ACC112 (cell line): ENCODE measurements at regions not wholly inside any gene's neighbourhood (a gene's known extent, or its start where the extent isn't known, plus 50 kb on each side); places are given as distances from the start of the nearest gene placed in this dataset.

Experiments used
- H2AFZ ChIP-seq: fragments of 200-600 bp; sonication (generic); one replicate; pipeline ENCODE4 v1.6.0; 2017; ENCODE audit warnings: antibody characterized with exemption, low read length; ENCODE audit not compliant: unreplicated experiment
- H3K27ac ChIP-seq: fragments of 200-600 bp; sonication (generic); 2 replicates; pipeline ENCODE4 v1.5.1; 2014; ENCODE audit warnings: low read depth, mild to moderate bottlenecking, antibody characterized with exemption, low read length, moderate library complexity
- H3K27me3 ChIP-seq: fragments of 200-600 bp; sonication (generic); 2 replicates; pipeline ENCODE4 v1.6.1; 2014; ENCODE audit warnings: mild to moderate bottlenecking, antibody characterized with exemption, low read length, moderate library complexity, mixed read lengths; ENCODE audit not compliant: insufficient read depth
- H3K36me3 ChIP-seq: fragments of 200-600 bp; sonication (generic); 2 replicates; pipeline ENCODE4 v1.6.1; 2016; ENCODE audit warnings: mild to moderate bottlenecking, antibody characterized with exemption, low read length, moderate library complexity, mixed read lengths; ENCODE audit not compliant: insufficient read depth
- H3K4me1 ChIP-seq: fragments of 200-600 bp; sonication (generic); one replicate; pipeline ENCODE4 v1.6.1; 2016; ENCODE audit warnings: low read length, mixed read lengths; ENCODE audit not compliant: insufficient read depth, unreplicated experiment, control insufficient read depth
- H3K4me3 ChIP-seq: fragments of 200-600 bp; sonication (generic); 2 replicates; pipeline ENCODE4 v1.5.1; 2014; ENCODE audit warnings: mild to moderate bottlenecking, low read depth, low read length
- H3K79me2 ChIP-seq: fragments of 200-600 bp; sonication (generic); one replicate; pipeline ENCODE4 v1.6.0; 2016; ENCODE audit warnings: low read length; ENCODE audit not compliant: control insufficient read depth, unreplicated experiment, insufficient read depth

DNA sequence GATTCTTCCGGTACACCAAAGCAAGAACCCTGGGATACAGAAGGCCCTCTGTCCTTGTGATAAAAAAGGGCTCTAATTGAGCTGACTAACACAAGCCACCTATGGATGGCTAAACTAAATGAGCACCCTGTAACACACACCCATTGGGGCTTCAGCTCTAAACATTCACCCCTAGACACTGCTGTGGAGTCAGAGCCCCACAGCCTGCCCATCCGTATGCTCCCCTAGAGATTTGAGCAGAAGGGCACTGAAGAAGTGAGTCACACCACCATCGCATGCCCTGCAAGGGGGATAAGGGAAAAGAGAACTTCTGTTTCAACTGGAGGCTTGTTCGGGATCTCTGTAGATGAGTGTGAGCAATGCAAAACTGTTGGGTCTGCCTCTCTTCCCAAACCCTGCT is 545.2 kb downstream of the KCTD8 start:
- Histone ChIP-seq H3K4me1 (no peaks in the 10 kb centered on the region), H3K79me2 (no peaks in the 10 kb centered on the region), H3K4me3 (no peak overlapping the region)

DNA sequence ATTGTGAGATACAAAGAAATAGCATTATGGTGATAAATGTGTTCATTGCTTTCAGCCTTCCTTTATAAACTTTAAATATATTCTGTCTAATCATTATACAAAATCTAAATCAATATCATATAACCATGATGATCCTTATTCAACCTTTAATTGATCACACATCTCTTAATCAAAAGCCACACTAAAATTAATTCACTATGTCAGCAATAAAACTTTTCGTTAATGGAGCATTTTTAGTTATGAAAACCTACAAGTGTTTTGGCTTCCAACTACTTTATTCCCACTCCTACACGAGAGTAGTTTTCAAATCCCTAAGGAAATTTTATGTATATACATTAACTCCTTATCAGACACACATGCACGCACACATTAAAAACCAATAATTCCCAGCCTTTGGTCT is 530.2 kb downstream of the KCTD8 start:
- H3K27me3 ChIP-seq = no peaks in the 10 kb centered on the region
- no peaks in the 10 kb centered on the region for H3K79me2 ChIP-seq
- H3K27ac ChIP-seq = no peak overlapping the region
- no peak overlapping the region for H2AFZ ChIP-seq
- no peaks in the 10 kb centered on the region for H3K4me1 ChIP-seq
- H3K36me3 ChIP-seq = no peaks in the 10 kb centered on the region
- no peak overlapping the region for H3K4me3 ChIP-seq

More for the DNA sequence above, 545.2 kb downstream of the KCTD8 start:
- Histone ChIP-seq H3K36me3 (no peaks in the 10 kb centered on the region), H3K27me3 (no peaks in the 10 kb centered on the region), H3K27ac (no peak overlapping the region), H2AFZ (no peak overlapping the region)

DNA sequence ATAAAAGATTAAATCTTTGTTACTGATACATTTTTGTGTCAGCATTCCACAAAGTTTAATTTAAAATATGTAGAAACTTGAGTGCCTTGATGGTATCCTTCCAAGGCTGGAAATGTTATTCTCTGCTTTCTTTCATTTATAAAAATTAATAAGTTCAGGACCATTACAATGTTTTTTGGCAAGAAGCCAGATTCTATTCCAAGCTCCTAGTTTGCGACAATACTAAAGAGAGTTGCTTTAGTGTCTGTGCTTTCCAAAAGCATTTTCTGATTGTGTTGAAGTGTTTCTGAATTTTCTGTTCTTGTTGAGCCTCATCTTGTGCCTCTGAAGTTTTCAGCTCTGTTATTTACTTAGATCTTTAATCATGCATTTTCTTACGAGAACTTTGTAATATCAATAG is 516.2 kb downstream of the KCTD8 start:
- no peaks in the 10 kb centered on the region for H3K4me1 ChIP-seq
- H3K4me3 ChIP-seq = no peak overlapping the region
- no peaks in the 10 kb centered on the region for H3K36me3 ChIP-seq
- no peaks in the 10 kb centered on the region for H3K27me3 ChIP-seq
- H3K27ac ChIP-seq = no peak overlapping the region
- H3K79me2 ChIP-seq = no peaks in the 10 kb centered on the region
- no peak overlapping the region for H2AFZ ChIP-seq

DNA sequence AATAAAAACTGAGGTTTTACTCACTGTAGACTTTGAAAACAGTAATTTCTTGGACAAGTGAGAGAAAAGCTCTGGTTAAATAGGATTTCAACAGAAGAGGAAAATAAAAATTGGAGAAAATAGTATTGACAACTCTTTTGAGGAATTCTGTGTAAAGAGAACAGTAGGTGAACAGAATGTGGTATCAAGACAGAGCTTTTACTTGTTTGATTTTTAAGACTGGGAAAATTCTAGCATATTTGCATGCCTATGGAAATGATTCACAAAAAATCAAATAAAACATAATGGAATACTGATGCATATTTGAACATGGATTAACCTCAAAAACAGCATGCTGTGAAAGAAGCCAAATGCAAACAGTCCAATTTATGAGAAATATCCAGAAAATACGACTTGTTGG is 504.6 kb downstream of the KCTD8 start:
- Histone ChIP-seq H3K27me3 (no peaks in the 10 kb centered on the region), H2AFZ (no peak overlapping the region), H3K4me1 (no peaks in the 10 kb centered on the region), H3K4me3 (no peak overlapping the region), H3K79me2 (no peaks in the 10 kb centered on the region), H3K27ac (no peak overlapping the region), H3K36me3 (no peaks in the 10 kb centered on the region)

DNA sequence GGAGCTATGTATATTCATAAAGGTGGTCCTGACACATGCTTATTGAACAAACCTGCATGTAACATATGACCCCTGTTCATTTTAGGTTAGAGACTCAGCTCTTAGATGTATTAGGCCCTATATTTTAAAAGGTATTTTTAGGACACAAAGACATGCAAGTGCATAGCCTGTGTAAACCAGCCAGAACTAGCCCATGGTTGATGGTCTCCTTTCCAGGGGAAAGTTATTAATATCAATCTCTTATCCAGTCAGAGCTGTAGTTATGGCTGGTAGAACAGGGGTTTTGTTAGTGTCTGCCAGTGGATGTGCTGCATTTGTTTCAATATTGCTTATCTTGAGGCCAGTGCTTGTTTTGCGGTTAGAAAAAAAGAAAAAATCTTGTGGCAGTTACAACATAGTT is 488.6 kb downstream of the KCTD8 start:
- Histone ChIP-seq H3K4me1 (no peaks in the 10 kb centered on the region), H3K79me2 (no peaks in the 10 kb centered on the region), H2AFZ (no peak overlapping the region), H3K27ac (no peak overlapping the region), H3K27me3 (no peaks in the 10 kb centered on the region), H3K4me3 (no peak overlapping the region), H3K36me3 (no peaks in the 10 kb centered on the region)

DNA sequence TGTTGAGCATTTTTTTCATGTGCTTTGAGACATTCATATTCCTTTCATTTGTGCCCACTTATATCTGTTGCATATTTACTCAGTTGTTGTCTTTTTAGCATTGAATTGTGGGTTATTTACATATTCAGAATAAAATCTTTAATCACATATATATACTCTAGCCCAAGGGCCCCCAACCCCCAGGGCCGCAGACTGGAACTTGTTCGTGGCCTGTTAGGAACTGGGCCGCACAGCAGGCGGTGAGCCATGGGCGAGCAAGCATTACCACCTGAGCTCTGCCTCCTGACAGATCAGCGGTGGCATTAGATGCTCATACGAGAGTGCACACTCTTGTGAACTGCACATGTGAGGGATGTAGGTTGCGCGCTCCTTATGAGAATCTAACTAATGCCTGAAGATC is 480.6 kb downstream of the KCTD8 start:
- H2AFZ ChIP-seq = no peak overlapping the region
- no peaks in the 10 kb centered on the region for H3K36me3 ChIP-seq
- H3K79me2 ChIP-seq = no peaks in the 10 kb centered on the region
- H3K27me3 ChIP-seq = no peaks in the 10 kb centered on the region
- H3K4me3 ChIP-seq = no peak overlapping the region
- no peaks in the 10 kb centered on the region for H3K4me1 ChIP-seq
- no peak overlapping the region for H3K27ac ChIP-seq

DNA sequence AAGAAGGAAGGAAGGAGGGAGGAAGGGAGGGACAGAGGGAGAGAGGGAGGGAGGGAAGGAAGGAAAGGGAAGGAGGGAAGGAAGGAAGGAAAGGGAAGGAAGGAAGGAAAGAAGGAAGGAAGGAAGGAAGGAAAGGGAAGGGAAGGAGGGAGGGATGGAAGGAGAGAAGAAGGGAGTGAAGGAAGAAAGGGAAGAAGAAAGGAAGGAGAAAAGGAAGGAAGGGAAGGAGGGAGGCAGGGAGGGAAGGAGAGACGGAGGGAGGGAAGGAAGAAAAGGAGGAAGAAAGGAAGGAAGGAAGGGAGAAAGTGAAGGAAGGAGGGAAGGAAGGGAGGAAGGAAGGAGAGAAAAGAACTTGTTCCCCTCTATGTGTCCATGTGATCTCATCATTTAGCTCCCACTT is 465.0 kb downstream of the KCTD8 start:
- H3K36me3 ChIP-seq = no peaks in the 10 kb centered on the region
- no peak overlapping the region for H2AFZ ChIP-seq
- no peaks in the 10 kb centered on the region for H3K27me3 ChIP-seq
- no peak overlapping the region for H3K4me3 ChIP-seq
- no peak overlapping the region for H3K27ac ChIP-seq
- no peaks in the 10 kb centered on the region for H3K79me2 ChIP-seq
- no peaks in the 10 kb centered on the region for H3K4me1 ChIP-seq

DNA sequence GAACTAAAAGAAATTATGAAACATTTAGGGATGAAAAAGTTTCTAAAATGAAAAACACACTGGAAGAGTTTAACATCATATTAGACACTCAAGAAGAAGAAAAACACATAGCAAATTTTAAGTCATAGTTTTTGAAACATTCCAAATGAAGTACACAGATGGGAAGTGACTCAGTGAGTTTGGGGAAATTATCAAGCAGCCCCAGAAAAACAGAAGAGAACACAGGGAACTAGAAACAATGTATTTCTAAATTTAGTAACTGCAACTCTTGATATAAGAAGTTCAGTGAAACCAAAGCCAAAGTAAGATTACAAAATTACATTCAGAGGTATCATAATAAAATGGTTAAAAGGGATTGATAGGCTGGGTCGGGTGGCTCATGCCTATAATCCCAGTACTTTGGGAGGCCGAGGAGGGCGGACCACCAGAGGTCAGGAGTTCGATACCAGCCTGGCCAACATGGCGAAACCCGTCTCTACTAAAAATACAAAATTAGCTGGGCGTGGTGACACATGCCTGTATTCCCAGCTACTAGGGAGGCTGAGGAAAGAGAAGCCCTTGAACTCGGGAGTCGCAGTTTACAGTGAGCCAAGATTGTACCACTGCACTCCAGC is 461.2 kb downstream of the KCTD8 start:
- H3K27me3 ChIP-seq = no peaks in the 10 kb centered on the region
- H3K4me3 ChIP-seq = no peak overlapping the region
- no peaks in the 10 kb centered on the region for H3K4me1 ChIP-seq
- no peak overlapping the region for H2AFZ ChIP-seq
- no peaks in the 10 kb centered on the region for H3K79me2 ChIP-seq
- H3K36me3 ChIP-seq = no peaks in the 10 kb centered on the region
- H3K27ac ChIP-seq = no peak overlapping the region

DNA sequence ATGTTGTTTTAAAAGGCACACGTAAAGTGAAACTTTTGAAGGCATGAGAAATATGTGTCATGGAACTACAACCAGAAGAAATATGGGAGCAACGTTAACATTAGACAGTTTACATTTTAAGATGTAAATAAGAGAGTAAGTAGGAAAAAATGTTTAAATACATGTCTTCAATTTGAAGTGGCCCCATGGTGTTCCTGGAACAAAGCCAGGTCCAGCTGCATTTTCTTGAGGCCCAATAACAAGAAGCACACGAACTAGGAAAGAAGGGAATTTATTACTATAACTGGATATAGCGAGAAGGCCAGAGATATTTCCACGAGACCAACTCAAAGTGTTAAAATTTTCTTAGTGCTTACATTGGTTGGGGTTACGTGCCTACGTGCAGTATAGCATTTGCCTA is 458.1 kb downstream of the KCTD8 start:
- H3K4me3 ChIP-seq = no peak overlapping the region
- H3K79me2 ChIP-seq = no peaks in the 10 kb centered on the region
- no peaks in the 10 kb centered on the region for H3K4me1 ChIP-seq
- no peak overlapping the region for H2AFZ ChIP-seq
- no peaks in the 10 kb centered on the region for H3K27me3 ChIP-seq
- no peaks in the 10 kb centered on the region for H3K36me3 ChIP-seq
- no peak overlapping the region for H3K27ac ChIP-seq

DNA sequence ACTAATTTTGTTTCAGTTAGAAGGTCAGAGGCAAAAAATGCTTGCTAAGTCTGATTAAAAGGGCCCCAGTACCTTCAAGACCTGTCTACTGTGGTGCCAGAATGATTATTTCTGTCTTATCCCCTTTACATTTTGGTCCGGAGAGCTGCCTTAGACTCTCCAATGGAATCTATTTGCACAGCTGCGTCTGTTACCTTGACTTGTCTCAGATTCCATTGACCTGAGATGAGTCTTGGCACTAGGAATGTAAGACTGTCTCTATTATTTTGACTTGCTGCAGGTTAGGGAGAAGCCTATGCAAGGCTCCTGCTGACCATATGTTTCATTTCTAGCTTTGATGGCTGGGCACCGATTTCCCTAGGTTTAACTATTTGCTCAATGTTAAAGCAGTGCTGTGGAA is 457.6 kb downstream of the KCTD8 start:
- H3K27ac ChIP-seq = no peak overlapping the region
- no peak overlapping the region for H2AFZ ChIP-seq
- no peaks in the 10 kb centered on the region for H3K4me1 ChIP-seq
- H3K79me2 ChIP-seq = no peaks in the 10 kb centered on the region
- no peaks in the 10 kb centered on the region for H3K36me3 ChIP-seq
- no peaks in the 10 kb centered on the region for H3K27me3 ChIP-seq
- H3K4me3 ChIP-seq = no peak overlapping the region

DNA sequence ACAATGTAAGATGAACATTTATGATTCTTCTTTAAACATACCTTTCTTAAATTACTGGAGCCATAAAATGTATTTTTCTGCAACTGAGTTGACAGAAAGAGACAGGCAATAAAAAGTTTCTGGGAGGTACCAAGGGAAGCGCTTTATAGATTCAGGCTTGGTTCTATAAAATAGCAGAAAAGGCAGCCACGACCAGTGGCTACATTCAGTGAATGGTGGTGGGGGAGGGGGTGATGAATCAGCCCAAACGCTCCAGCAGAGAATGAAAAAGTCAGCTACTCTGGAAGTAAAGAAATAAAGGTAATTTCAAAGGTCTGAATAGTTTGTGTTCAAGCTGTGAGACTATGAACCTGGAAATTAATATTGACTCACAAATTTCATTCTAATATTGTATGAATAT is 456.1 kb downstream of the KCTD8 start:
- H3K36me3 ChIP-seq = no peaks in the 10 kb centered on the region
- H3K79me2 ChIP-seq = no peaks in the 10 kb centered on the region
- H2AFZ ChIP-seq = no peak overlapping the region
- no peaks in the 10 kb centered on the region for H3K27me3 ChIP-seq
- H3K27ac ChIP-seq = no peak overlapping the region
- no peaks in the 10 kb centered on the region for H3K4me1 ChIP-seq
- H3K4me3 ChIP-seq = no peak overlapping the region
